Right renal cortex interstitium (tissue), 3 donors: ENCODE measurements at regions not wholly inside any gene's neighbourhood (a gene's known extent, or its start where the extent isn't known, plus 50 kb on each side); places are given as distances from the start of the nearest gene placed in this dataset.
"Not testable (repeated sequence)": the region's sequence is repeated elsewhere in the genome, so short reads cannot be mapped to it uniquely, and the experiment has no call there.

Experiments
- DNase-seq, 3 donors: peaks; one replicate each; pipeline ENCODE4 v3.0.0-alpha.2; 2013; ENCODE audit warnings: low read depth in 3 of 3, low spot score in 2 of 3

GRCh38 chr6:21332660-21333059, 260.9 kb upstream of the SOX4 start:
- no peak for DNase-seq

DNA sequence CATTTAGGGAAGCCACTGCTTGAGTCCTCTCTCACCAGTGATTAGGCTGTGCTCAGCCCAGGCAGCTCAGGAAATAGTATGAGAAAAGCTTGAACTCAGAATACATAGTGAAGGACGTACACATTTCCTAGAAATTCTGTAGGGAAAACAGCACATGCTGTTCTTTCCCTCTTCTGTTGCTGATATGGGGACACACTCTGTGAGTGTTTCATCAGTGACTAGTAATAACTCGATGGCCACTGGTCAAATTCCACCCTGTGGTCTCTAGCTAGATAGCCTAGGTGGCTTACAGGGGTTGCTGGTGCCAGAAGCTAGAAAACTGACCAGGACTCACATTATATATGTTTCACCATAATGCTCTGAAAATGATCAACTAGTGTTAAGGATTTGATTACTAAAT, 259.8 kb upstream of the SOX4 start:
- no peak for DNase-seq

DNA sequence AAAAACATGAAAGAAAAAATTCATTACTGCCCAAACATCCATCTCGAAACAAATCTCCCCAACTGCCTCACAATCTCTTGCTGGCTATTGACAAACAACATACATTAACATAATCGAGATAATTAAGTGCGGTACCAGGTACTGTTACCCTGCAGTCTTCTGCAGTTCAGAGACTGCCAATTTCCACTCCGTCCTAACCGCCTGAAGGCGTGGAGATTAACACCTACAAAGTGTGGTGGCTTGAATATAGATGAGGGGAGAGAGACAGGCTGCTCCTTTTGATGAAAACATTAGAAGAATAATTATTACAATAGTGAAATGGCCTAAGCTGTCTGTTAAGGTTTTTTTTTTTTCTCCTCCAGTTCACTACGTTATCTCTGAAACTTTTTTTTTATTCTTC, 258.9 kb upstream of the SOX4 start:
- DNase-seq: no peak

GRCh38 chr6:21335591-21335990, 258.0 kb upstream of the SOX4 start:
- DNase-seq: no peak

- no peak for DNase-seq
These were observed 256.3 kb upstream of the SOX4 start for GRCh38 chr6:21337263-21337662.

- DNase-seq: no peak
These were observed 253.0 kb upstream of the SOX4 start for GRCh38 chr6:21340573-21340972.

- DNase-seq: no peak
These were observed 251.6 kb upstream of the SOX4 start for GRCh38 chr6:21341910-21342309.

DNA sequence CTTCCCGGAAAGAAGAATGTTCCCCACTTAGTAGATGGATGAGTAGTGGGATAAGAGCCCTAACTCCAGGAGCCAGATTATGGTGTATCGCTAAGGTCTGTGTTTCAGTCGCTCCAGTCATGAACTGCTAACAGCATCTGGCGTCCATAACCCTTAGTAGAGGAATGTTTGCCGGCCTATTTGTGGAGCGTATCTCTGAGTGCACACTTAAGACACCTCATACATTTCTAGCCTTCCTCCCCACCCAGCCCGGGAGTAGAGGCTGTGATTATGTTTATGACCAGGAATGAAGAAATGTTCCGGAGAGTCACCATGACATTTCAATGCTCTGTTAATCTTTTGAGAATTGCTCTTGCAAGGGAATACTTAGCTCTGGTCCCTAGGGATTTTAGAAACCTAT, 251.1 kb upstream of the SOX4 start:
- DNase-seq: no peak

- not testable (repeated sequence) for DNase-seq
These were observed 247.8 kb upstream of the SOX4 start for GRCh38 chr6:21345704-21346103.

DNA sequence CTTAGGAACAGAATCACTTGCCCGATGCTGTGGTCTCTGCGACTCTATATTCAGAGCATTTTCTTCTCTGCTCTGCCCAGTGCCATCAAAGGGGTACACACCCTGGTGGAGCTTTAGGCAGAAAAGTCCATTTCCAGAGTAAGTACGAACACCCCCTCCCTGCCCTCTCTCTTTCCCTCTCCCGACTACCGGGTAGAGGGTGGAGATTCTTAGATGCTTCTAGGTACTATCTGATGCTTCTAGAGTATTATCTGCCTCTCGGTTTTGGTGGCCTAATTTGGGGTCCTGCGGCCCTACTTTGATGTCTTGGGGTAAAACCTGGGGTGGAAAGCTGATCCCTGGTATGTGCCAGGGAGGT, 245.4 kb upstream of the SOX4 start:
- DNase-seq: no peak

DNA sequence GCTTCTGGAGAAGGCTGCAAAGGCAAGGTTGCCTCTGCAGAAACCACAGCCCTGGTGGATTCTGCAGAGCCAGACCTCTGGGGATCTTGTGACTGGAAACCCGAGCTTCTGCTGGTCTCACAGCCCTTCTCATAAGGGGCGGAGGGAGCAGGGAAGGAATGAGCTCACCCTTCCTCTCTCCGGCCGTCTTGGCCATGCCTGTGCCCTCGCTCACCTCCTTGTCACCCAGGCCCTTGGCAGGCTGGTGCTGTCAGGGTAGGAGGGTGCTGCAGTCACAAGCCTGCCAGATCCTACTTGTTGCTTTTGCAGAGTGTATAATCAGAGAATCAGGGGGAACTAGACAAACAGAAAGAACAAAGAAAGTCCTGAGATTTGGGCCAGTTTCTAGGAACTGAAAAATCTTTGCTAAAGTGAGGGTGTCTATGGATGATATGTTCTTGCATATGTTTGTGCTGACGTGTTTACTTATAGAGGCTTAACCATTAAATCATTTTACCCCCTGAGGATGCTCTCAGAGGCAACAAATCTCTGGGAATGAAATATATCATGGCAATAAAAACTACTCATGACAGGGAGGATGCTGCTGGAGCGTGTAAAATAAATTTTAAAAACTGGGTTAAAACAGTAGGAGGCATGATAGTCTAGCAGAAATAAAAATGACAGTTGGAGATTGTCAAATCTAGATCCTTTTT, 244.9 kb upstream of the SOX4 start:
- DNase-seq: peak in 2 of 3 donors; percentile 36 to 60

DNA sequence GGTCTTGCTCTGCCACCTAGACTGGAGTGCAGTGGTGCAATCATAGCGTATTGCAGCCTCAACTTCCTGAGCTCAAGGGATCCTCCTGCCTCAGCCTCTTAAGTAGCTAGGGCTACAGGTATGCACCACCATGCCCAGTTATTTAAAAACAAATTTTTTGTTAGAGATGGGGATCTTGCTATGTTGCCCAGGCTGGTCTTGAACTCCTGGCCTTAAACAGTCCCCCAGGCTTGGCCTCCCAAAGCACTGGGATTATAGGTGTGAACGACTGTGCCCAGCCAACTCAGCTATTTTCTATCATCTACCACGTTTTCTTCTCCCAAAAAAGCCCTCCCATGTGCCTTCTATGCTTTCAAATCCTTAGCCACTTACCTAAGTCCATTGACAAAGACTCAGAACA, 243.7 kb upstream of the SOX4 start:
- no peak for DNase-seq

- no peak for DNase-seq
These were observed 242.6 kb upstream of the SOX4 start for GRCh38 chr6:21350926-21351325.

GRCh38 chr6:21352131-21352530, 241.4 kb upstream of the SOX4 start:
- no peak for DNase-seq

GRCh38 chr6:21354805-21355238, 238.7 kb upstream of the SOX4 start:
- DNase-seq: no peak

DNA sequence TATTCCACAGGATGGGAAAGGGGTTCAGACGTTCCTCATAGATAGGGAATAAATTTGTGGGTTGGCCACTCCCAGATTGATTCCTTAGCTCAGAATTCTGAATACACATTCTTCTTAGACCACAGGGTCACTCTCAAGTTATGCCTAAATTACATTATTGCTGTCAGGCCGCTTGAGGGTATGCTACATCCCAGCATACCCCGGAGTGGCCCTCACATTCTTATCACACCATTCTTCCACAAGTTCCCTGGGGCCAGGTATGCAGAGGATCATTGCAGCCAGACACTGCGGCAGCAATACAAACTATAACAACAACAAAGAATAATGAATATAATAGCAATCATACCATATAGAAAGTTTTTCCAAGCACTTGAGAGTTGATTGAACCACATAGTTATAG, 237.9 kb upstream of the SOX4 start:
- DNase-seq: no peak

- no peak for DNase-seq
These were observed 236.3 kb upstream of the SOX4 start for GRCh38 chr6:21357262-21357661.

DNA sequence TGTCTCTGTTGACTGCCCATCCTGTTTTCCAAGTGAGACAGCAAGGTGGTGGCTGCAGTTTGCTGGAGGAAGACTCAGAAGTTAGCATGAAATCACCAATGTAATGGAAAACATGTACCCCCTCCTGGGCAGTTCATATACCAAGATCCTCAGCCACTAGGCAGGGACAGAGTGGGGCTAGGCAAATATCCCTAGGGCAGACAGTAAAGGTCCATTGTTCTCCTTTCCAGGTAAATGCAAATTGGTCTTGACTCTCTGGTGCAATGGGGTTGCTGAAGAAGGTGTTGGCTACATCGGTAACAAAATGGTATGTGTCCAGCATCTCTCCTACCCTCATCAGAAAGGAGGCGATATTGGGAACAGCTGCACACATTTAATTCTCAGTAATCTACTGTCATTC, 233.6 kb upstream of the SOX4 start:
- no peak for DNase-seq

DNA sequence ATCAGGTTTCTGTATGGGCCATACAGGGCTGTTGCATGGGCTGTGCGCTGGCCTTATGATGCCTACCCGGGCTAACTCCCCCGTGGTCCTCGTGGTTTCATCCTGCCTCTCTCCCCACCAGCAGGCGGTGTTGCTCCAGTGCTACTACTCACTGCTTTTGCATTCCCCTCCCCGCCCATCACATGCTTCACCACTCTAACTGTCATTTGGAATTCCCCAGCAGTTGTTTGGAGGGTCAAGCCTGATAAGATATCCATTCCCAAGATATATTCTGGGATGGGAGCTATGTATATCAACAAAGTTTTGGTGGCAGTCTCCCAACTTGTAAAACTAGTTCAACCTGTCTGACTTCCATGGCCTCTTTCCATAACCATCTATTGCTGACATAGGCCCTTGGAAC, 233.2 kb upstream of the SOX4 start:
- DNase-seq: no peak

DNA sequence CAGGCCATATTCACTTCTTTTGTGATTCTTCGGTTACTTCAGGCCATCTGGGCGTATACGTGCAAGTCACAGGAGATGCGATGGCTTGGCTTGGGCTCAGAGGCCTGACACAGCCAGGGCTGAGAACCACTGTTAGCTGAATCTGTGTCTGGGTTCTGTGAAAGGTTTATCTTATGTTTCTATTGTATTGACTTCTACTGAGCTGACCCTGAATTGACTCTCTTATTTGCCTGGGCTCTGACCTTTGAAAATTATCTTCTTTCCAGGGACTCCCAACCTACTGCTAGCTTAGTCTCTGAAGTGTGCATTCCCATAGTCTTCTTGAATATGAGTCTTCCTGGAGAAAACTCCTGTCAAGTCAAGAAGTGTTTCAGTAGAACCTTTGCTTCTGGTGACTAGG, 226.4 kb upstream of the SOX4 start:
- DNase-seq: no peak

DNA sequence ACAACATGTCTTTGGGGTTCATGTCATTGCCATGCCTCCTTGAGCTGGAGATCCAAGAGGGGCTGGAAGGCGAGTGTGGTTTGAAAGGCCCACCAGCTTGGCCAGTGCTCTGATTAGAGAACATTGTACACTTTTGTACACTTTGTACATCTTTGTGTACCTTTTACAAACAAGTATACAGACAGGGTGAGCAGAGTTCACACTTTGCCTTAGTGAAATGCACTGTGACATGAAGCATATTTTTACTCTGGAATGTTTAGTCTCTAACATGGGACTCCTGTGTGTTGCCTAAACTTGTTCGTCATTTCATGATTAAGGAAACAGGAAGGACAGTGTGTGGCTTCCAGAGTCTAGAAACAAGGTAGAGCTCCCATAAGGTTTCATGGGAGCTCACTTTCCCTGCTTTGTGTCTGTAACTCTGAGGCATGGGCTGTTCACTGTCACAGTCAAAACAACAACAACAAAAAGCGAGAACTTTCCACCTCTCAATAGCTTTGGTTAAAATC, 225.8 kb upstream of the SOX4 start:
- DNase-seq: no peak

GRCh38 chr6:21371061-21371460, 222.5 kb upstream of the SOX4 start:
- no peak for DNase-seq

DNA sequence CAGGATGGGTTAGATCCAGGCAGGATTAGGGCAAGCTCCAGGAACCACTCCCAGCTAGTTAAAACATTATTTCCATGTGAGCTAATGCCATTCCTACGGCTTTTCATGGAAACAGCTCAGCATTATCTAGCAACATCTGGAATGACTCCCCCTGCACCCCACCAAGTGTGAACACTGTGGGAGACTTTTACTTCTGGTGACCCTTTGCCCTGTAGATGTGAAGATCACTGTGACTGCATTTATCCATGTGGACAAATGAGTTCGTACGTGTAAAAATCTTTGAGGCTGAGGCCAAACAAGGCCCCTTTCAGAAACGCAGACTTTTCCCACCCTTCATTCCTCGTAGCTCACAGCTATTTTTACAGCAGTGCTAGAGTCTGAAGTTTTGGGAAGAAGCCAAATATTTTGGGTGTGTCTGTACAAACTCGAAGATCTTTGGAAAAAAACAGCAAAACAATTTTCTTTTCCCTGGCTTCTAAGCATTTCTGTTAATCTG, 221.8 kb upstream of the SOX4 start:
- no peak for DNase-seq
